H1 (cell line): ENCODE measurements at regions not wholly inside any gene's neighbourhood (a gene's known extent, or its start where the extent isn't known, plus 50 kb on each side); places are given as distances from the start of the nearest gene placed in this dataset.

Experiments
- CTCF ChIA-PET: fragments of 300-600 bp; sonication (Branson Sonifier 250); formaldehyde crosslinking; loops from one replicate; lab custom pipeline; 2021; ENCODE audit not compliant: partially characterized antibody; lab: Charles Lee
- POLR2A ChIA-PET: fragments of 300-600 bp; sonication (Branson Sonifier 250); formaldehyde crosslinking; loops from one replicate; lab custom pipeline; 2021; ENCODE audit warnings: inconsistent platforms; ENCODE audit not compliant: partially characterized antibody; lab: Charles Lee
- DNase-seq, 2 experiments: peaks; one replicate each; pipeline versions ENCODE4 v3.0.0 to v3.0.0-alpha.2; 2010 to 2022; ENCODE audit warnings: low spot score in 2 of 2, low read depth in 1 of 2, mixed read lengths in 1 of 2
- FAIRE-seq: peaks from 2 replicates; lab custom pipeline; 2011; peaks lifted over from hg19 to GRCh38; lab: Jason Lieb, UNC
- H2AFZ ChIP-seq: 2 replicates; pipeline ENCODE4 v1.8.1; 2012; ENCODE audit warnings: low read length, inconsistent platforms
- H2AK5ac ChIP-seq: 2 replicates; pipeline ENCODE4 v1.6.1; 2013; ENCODE audit warnings: low read depth, low read length
- H2BK120ac ChIP-seq: replicated peaks from 2 replicates; pipeline ENCODE3; 2013; ENCODE audit warnings: low read depth, low read length, inconsistent platforms
- H2BK12ac ChIP-seq: 2 replicates; pipeline ENCODE4 v1.6.1; 2013; ENCODE audit warnings: low read depth, low read length
- H2BK15ac ChIP-seq: 2 replicates; pipeline ENCODE4 v1.6.1; 2013; ENCODE audit warnings: low read length
- H2BK20ac ChIP-seq: 2 replicates; pipeline ENCODE4 v1.6.1; 2013; ENCODE audit warnings: low read length
- H2BK5ac ChIP-seq: 2 replicates; pipeline ENCODE4 v1.6.1; 2013; ENCODE audit warnings: low read depth, low read length
- H3K14ac ChIP-seq: 2 replicates; pipeline ENCODE4 v1.6.1; 2013; ENCODE audit warnings: inconsistent platforms; ENCODE audit not compliant: insufficient read length
- H3K18ac ChIP-seq: 2 replicates; pipeline ENCODE4 v1.6.1; 2013; ENCODE audit warnings: low read length; ENCODE audit errors: extremely low read depth
- H3K23ac ChIP-seq: 2 replicates; pipeline ENCODE4 v1.6.1; 2013; ENCODE audit warnings: inconsistent platforms; ENCODE audit not compliant: insufficient read length
- H3K23me2 ChIP-seq: 2 replicates; pipeline ENCODE4 v1.6.1; 2013; ENCODE audit warnings: low read depth, low read length
- H3K27ac ChIP-seq: 2 replicates; pipeline ENCODE4 v1.6.1; 2011; ENCODE audit warnings: low read depth, low read length, inconsistent platforms
- H3K27me3 ChIP-seq, 4 experiments: replicated peaks in 1 of 4; 1 replicate in 1 of 4; 2 replicates in 3 of 4; pipeline versions ENCODE4 v1.6.1 to v1.8.1; 2011 to 2013; ENCODE audit warnings: low read length in 3 of 4, mild to moderate bottlenecking in 3 of 4, inconsistent platforms in 2 of 4, mixed read lengths in 2 of 4, moderate library complexity in 1 of 4; ENCODE audit not compliant: control insufficient read depth in 3 of 4, insufficient read depth in 3 of 4; ENCODE audit errors: extremely low read depth in 1 of 4
- H3K36me3 ChIP-seq, 4 experiments: 2 replicates each; pipeline versions ENCODE4 v1.6.1 to v1.8.1; 2011 to 2013; ENCODE audit warnings: mild to moderate bottlenecking in 4 of 4, low read length in 3 of 4, moderate library complexity in 2 of 4, control low read depth in 1 of 4, inconsistent platforms in 1 of 4; ENCODE audit not compliant: insufficient read depth in 4 of 4, control insufficient read depth in 2 of 4
- H3K4ac ChIP-seq: replicated peaks from 2 replicates; pipeline ENCODE3; 2013; ENCODE audit warnings: low read length, low read depth, mixed read lengths, inconsistent platforms; ENCODE audit not compliant: insufficient read length
- H3K4me1 ChIP-seq, 4 experiments: replicated peaks in 1 of 4; 1 replicate in 1 of 4; 2 replicates in 3 of 4; pipeline versions ENCODE4 v1.6.1 to v1.8.1; 2011 to 2013; ENCODE audit warnings: low read length in 3 of 4, inconsistent platforms in 2 of 4, mixed read lengths in 1 of 4; ENCODE audit not compliant: insufficient read depth in 4 of 4, control insufficient read depth in 3 of 4
- H3K4me2 ChIP-seq, 2 experiments: 2 replicates each; pipeline versions ENCODE4 v1.6.1 to v1.8.1; 2011 to 2013; ENCODE audit warnings: low read depth in 2 of 2, low read length in 2 of 2, control low read depth in 1 of 2, inconsistent platforms in 1 of 2, mild to moderate bottlenecking in 1 of 2; ENCODE audit not compliant: insufficient read depth in 1 of 2
- H3K4me3 ChIP-seq, 4 experiments: fragments of 200-600, 300-600 bp in 1 of 4; sonication (generic), shearing (Covaris generic), sonication (Bioruptor Twin) in 1 of 4; 2 replicates each; pipeline versions ENCODE4 v1.5.1 to v1.8.1; 2011 to 2016; ENCODE audit warnings: low read length in 4 of 4, low read depth in 3 of 4, control low read depth in 2 of 4, inconsistent platforms in 2 of 4, mild to moderate bottlenecking in 2 of 4, mixed read lengths in 1 of 4, moderate library complexity in 1 of 4; ENCODE audit not compliant: insufficient read depth in 2 of 4; ENCODE audit errors: extremely low read depth in 1 of 4
- H3K56ac ChIP-seq: replicated peaks from 2 replicates; pipeline ENCODE3; 2013; ENCODE audit warnings: low read depth, mild to moderate bottlenecking, mixed read lengths, low read length, inconsistent platforms; ENCODE audit not compliant: insufficient read length
- H3K79me1 ChIP-seq: 2 replicates; pipeline ENCODE4 v1.6.1; 2013; ENCODE audit warnings: low read depth, low read length, control low read depth
- H3K79me2 ChIP-seq, 2 experiments: 2 replicates each; pipeline versions ENCODE4 v1.6.1 to v1.8.1; 2012 to 2013; ENCODE audit warnings: low read length in 2 of 2, mild to moderate bottlenecking in 2 of 2, inconsistent platforms in 1 of 2; ENCODE audit not compliant: insufficient read depth in 2 of 2, control insufficient read depth in 1 of 2
- H3K9ac ChIP-seq, 4 experiments: replicated peaks in 1 of 4; 1 replicate in 1 of 4; 2 replicates in 3 of 4; pipeline versions ENCODE4 v1.6.1 to v1.8.1; 2011 to 2013; ENCODE audit warnings: low read depth in 3 of 4, low read length in 3 of 4, control low read depth in 2 of 4, mild to moderate bottlenecking in 2 of 4, moderate library complexity in 2 of 4, inconsistent platforms in 1 of 4; ENCODE audit errors: extremely low read depth in 1 of 4
- H3K9me3 ChIP-seq, 2 experiments: 2 replicates each; pipeline versions ENCODE4 v1.6.1 to v1.8.1; 2012 to 2013; ENCODE audit warnings: mild to moderate bottlenecking in 2 of 2, moderate library complexity in 2 of 2, control low read depth in 1 of 2, inconsistent platforms in 1 of 2, low read depth in 1 of 2, low read length in 1 of 2, mixed read lengths in 1 of 2; ENCODE audit not compliant: insufficient read depth in 2 of 2
- H4K20me1 ChIP-seq, 2 experiments: replicated peaks in 1 of 2; 2 replicates each; pipeline versions ENCODE3 to v1.8.1; 2011 to 2013; ENCODE audit warnings: inconsistent platforms in 2 of 2, low read length in 2 of 2, mild to moderate bottlenecking in 1 of 2; ENCODE audit not compliant: insufficient read depth in 2 of 2, control insufficient read depth in 1 of 2
- H4K5ac ChIP-seq: 2 replicates; pipeline ENCODE4 v1.6.1; 2013; ENCODE audit warnings: low read length, low read depth, mixed read lengths, inconsistent platforms; ENCODE audit not compliant: insufficient read length
- H4K8ac ChIP-seq: 2 replicates; pipeline ENCODE4 v1.8.0; 2013; ENCODE audit warnings: mild to moderate bottlenecking, moderate library complexity, low read length, inconsistent platforms; ENCODE audit not compliant: insufficient read depth; ENCODE audit errors: extremely low read depth
- H4K91ac ChIP-seq: replicated peaks from 2 replicates; pipeline ENCODE3; 2013; ENCODE audit warnings: low read length, mixed read lengths, inconsistent platforms; ENCODE audit not compliant: insufficient read length
- BCL11A ChIP-seq, 2 experiments: IDR thresholded peaks; one replicate each; pipeline ENCODE4 v1.6.1; 2011; ENCODE audit warnings: low read depth in 2 of 2, low read length in 2 of 2, mild to moderate bottlenecking in 2 of 2
- CREB1 ChIP-seq: IDR thresholded peaks from 2 replicates; pipeline ENCODE4 v1.6.1; 2012; ENCODE audit warnings: inconsistent platforms
- RXRA ChIP-seq: IDR thresholded peaks from 2 replicates; pipeline ENCODE4 v1.6.1; 2011; ENCODE audit warnings: low read depth, mild to moderate bottlenecking, low read length, moderate library complexity; ENCODE audit not compliant: insufficient read depth
- SIN3A ChIP-seq, 2 experiments: IDR thresholded peaks in 1 of 2; conservative IDR thresholded peaks in 1 of 2; 2 replicates each; pipeline ENCODE4 v1.6.1; 2011 to 2012; ENCODE audit warnings: low read length in 2 of 2, improper control_type of control experiment in 1 of 2, low read depth in 1 of 2, mild to moderate bottlenecking in 1 of 2
- WGBS, 2 experiments: shearing (Covaris generic) in 1 of 2; methylation state at CpG; one replicate each; pipeline versions ENCODE4 v1.1.6 to v1.1.7; 2013 to 2015; ENCODE audit warnings: low lambda C conversion rate in 2 of 2, mixed read lengths in 2 of 2, inconsistent platforms in 1 of 2, low coverage in 1 of 2, missing lambda C conversion rate in 1 of 2; ENCODE audit not compliant: insufficient replicate concordance in 2 of 2, insufficient coverage in 1 of 2, insufficient read length in 1 of 2; ENCODE audit errors: extremely low coverage in 1 of 2, missing lambda C conversion rate in 1 of 2; 5-methylcytosine and 5-hydroxymethylcytosine counted together

DNA sequence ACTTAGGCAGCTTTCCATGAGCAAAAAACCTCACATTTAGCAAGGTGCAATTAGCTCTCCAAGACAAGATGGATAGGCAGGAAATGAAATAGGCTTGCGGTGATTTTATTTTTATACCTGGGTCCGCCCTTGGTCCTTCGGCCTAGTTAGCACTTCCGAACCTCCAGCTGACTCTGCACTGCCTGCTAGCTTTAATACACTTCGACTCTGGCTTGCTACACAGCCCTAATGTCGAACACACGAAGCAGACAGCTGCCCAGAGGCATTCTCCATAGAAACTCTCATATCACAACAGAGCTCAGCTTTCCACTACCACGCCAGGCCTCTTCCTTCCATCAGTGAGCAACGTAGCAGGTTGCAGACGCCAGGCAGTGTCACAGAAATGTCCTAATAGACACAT lies 688.0 kb downstream of the VRK1 start:
- H3K56ac ChIP-seq = no peak overlapping the region
- TF ChIP-seq CREB1 = no peak
- TF ChIP-seq SIN3A (conservative IDR thresholded peaks at IDR 0.05 in 1 of 2, IDR thresholded peaks at IDR 0.05 in 1 of 2; ENCODE audit: low read depth in 1 of 2, low read length in 2 of 2) = no peak
- TF ChIP-seq RXRA = no peak
- no peak for TF ChIP-seq BCL11A (IDR thresholded peaks at IDR 0.05; ENCODE audit: low read depth in 2 of 2, low read length in 2 of 2)
- TF ChIP-seq, all 59 proteins: peak for 0
- no peak overlapping the region for H3K4me2 ChIP-seq
- H3K79me1 ChIP-seq = no peaks in the 10 kb centered on the region
- H3K23ac ChIP-seq = no peak overlapping the region
- H2BK120ac ChIP-seq = no peak overlapping the region
- H4K8ac ChIP-seq = no peak overlapping the region
- H2BK20ac ChIP-seq = no peak overlapping the region
- H4K20me1 ChIP-seq = no peaks in the 10 kb centered on the region
- CTCF ChIA-PET = no interaction called here
- H2AFZ ChIP-seq = no peak overlapping the region
- H2AK5ac ChIP-seq = no peak overlapping the region
- H3K4me1 ChIP-seq = no peaks in the 10 kb centered on the region
- H3K23me2 ChIP-seq = no peaks in the 10 kb centered on the region
- 94% methylated on average over 10 of the region's 10 CpGs; no CpG with 5 or more reads in 1 of the 2 experiments for WGBS, 2 experiments
- no peak overlapping the region for H3K4me3 ChIP-seq
- POLR2A ChIA-PET = no interaction called here
- no peaks in the 10 kb centered on the region for H3K27me3 ChIP-seq
- no peak overlapping the region for H3K9ac ChIP-seq
- no peak overlapping the region for H4K5ac ChIP-seq
- H2BK15ac ChIP-seq = no peak overlapping the region
- no peak for FAIRE-seq
- H2BK12ac ChIP-seq = no peak overlapping the region
- H3K14ac ChIP-seq = no peak overlapping the region
- no peak overlapping the region for H3K18ac ChIP-seq
- no peaks in the 10 kb centered on the region for H3K79me2 ChIP-seq
- H3K4ac ChIP-seq = no peak overlapping the region
- DNase-seq = no peak
- H3K27ac ChIP-seq = no peak overlapping the region
- H3K9me3 ChIP-seq = no peaks in the 10 kb centered on the region
- H2BK5ac ChIP-seq = no peak overlapping the region
- H4K91ac ChIP-seq = no peak overlapping the region
- no peaks in the 10 kb centered on the region for H3K36me3 ChIP-seq
